B cell (primary cell): ENCODE measurements at regions not wholly inside any gene's neighbourhood (a gene's known extent, or its start where the extent isn't known, plus 50 kb on each side); places are given as distances from the start of the nearest gene placed in this dataset.

Experiments
- ATAC-seq: fragments of 200-7000 bp; cut with Tn5 transposase; one replicate; pipeline ENCODE4 v1.10.0; 2021; ENCODE audit warnings: low read depth, mild to moderate bottlenecking, moderate number of reproducible peaks, moderate library complexity
- CTCF ChIA-PET: fragments of 350-600 bp; sonication (Branson Sonifier 250); formaldehyde crosslinking; loops from one replicate; lab custom pipeline; 2021; ENCODE audit warnings: antibody characterized with exemption, inconsistent platforms; lab: Charles Lee
- POLR2A ChIA-PET: fragments of 350-600 bp; sonication (Branson Sonifier 250); formaldehyde crosslinking; loops from one replicate; lab custom pipeline; 2021; ENCODE audit warnings: antibody characterized with exemption; lab: Charles Lee
- DNase-seq: peaks from one replicate; pipeline ENCODE4 v3.0.0; 2013
- H2AFZ ChIP-seq: 2 replicates; pipeline ENCODE4 v1.6.1; 2012; ENCODE audit warnings: mild to moderate bottlenecking, low read depth, low read length; ENCODE audit not compliant: insufficient read depth, poor library complexity, severe bottlenecking
- H3K27ac ChIP-seq, 2 donors: 1 replicate in 1 of 2; 2 replicates in 1 of 2; pipeline ENCODE4 v1.5.1; 2012 to 2013; ENCODE audit warnings: low read length in 2 of 2, mild to moderate bottlenecking in 2 of 2, moderate library complexity in 1 of 2
- H3K27me3 ChIP-seq, 4 experiments: fragments of 200-600 bp in 1 of 4; sonication (generic) in 1 of 4; replicated peaks in 1 of 4; 1 replicate in 2 of 4; 2 replicates in 2 of 4; pipeline versions ENCODE4 v1.6.1 to v1.7.0; 2013 to 2016; ENCODE audit warnings: low read length in 3 of 4, mild to moderate bottlenecking in 2 of 4, mixed read lengths in 1 of 4, moderate library complexity in 1 of 4; ENCODE audit not compliant: insufficient read depth in 4 of 4, control insufficient read depth in 3 of 4; ENCODE audit errors: control extremely low read depth in 1 of 4
- H3K36me3 ChIP-seq, 2 experiments: replicated peaks in 1 of 2; 1 replicate in 1 of 2; 2 replicates in 1 of 2; pipeline versions ENCODE4 v1.6.1 to v1.7.1; 2013; ENCODE audit warnings: low read length in 1 of 2; ENCODE audit not compliant: insufficient read depth in 2 of 2, control insufficient read depth in 1 of 2; ENCODE audit errors: control extremely low read depth in 1 of 2, extremely low read depth in 1 of 2
- H3K4me1 ChIP-seq, 2 donors: fragments of 200-600 bp in 1 of 2; sonication (generic) in 1 of 2; 1 replicate in 1 of 2; 2 replicates in 1 of 2; pipeline versions ENCODE4 v1.5.1 to v1.6.1; 2013 to 2017; ENCODE audit warnings: low read length in 2 of 2; ENCODE audit not compliant: control insufficient read depth in 2 of 2, insufficient read depth in 2 of 2
- H3K4me2 ChIP-seq: replicated peaks from 2 replicates; pipeline ENCODE3; 2012; ENCODE audit warnings: mild to moderate bottlenecking, low read depth, low read length; ENCODE audit not compliant: poor library complexity, severe bottlenecking
- H3K4me3 ChIP-seq, 5 experiments: fragments of 200-600 bp in 1 of 5; sonication (generic) in 1 of 5; 1 replicate in 3 of 5; 2 replicates in 2 of 5; pipeline versions ENCODE4 v1.5.1 to v1.7.0; 2011 to 2016; ENCODE audit warnings: low read length in 4 of 5, mild to moderate bottlenecking in 4 of 5, low read depth in 2 of 5, control low read depth in 1 of 5, moderate library complexity in 1 of 5; ENCODE audit not compliant: insufficient read depth in 1 of 5; ENCODE audit errors: control extremely low read depth in 1 of 5, extremely low read depth in 1 of 5
- H3K79me2 ChIP-seq: fragments of 200-600 bp; sonication (generic); one replicate; pipeline ENCODE4 v1.6.0; 2016; ENCODE audit warnings: low read length; ENCODE audit not compliant: control insufficient read depth, insufficient read depth
- H3K9ac ChIP-seq: fragments of 200-600 bp; sonication (generic); 2 replicates; pipeline ENCODE4 v1.6.1; 2017; ENCODE audit warnings: mild to moderate bottlenecking, low read length, moderate library complexity
- H3K9me3 ChIP-seq, 3 donors: one replicate each; pipeline versions ENCODE4 v1.6.1 to v1.7.1; 2013; ENCODE audit warnings: low read length in 2 of 3; ENCODE audit not compliant: control insufficient read depth in 2 of 3, insufficient read depth in 1 of 3; ENCODE audit errors: control extremely low read depth in 1 of 3
- H4K20me1 ChIP-seq: 2 replicates; pipeline ENCODE4 v1.6.0; 2012; ENCODE audit warnings: mild to moderate bottlenecking, low read length; ENCODE audit not compliant: insufficient read depth, control insufficient read depth, poor library complexity, severe bottlenecking
- H3K27ac Mint-ChIP-seq: one replicate; pipeline ENCODE4 v1.8.0; 2021; ENCODE audit warnings: mixed read lengths
- H3K27me3 Mint-ChIP-seq: one replicate; pipeline ENCODE4 v1.8.0; 2021; ENCODE audit warnings: mixed read lengths
- H3K4me1 Mint-ChIP-seq: one replicate; pipeline ENCODE4 v1.8.0; 2021; ENCODE audit warnings: mixed read lengths
- H3K4me3 Mint-ChIP-seq: one replicate; pipeline ENCODE4 v1.8.0; 2021; ENCODE audit warnings: mixed read lengths
- H3K9me3 Mint-ChIP-seq: one replicate; pipeline ENCODE4 v1.8.0; 2022; ENCODE audit warnings: mixed read lengths; ENCODE audit not compliant: insufficient read depth
- EZH2 ChIP-seq: IDR thresholded peaks from 2 replicates; pipeline ENCODE4 v1.6.1; 2012; ENCODE audit warnings: borderline replicate concordance, low read depth, mild to moderate bottlenecking, moderate library complexity, low read length; ENCODE audit not compliant: insufficient read depth, poor library complexity, severe bottlenecking
- WGBS: methylation state at CpG from one replicate; pipeline ENCODE4 v1.1.5; 2013; ENCODE audit warnings: missing lambda C conversion rate; ENCODE audit not compliant: insufficient coverage; 5-methylcytosine and 5-hydroxymethylcytosine counted together
- intact Hi-C: fragments of 100-400 bp; cut with micrococcal nuclease; formaldehyde crosslinking; loops from one replicate; pipeline ENCODE4 v1.10.0; 2022
- TF ChIP-seq, protein P1 (sequence below): fragments of 200-600 bp; IDR thresholded peaks from one replicate; pipeline ENCODE4 v1.8.0; 2022; ENCODE audit warnings: antibody characterized with exemption, mild to moderate bottlenecking

DNA sequence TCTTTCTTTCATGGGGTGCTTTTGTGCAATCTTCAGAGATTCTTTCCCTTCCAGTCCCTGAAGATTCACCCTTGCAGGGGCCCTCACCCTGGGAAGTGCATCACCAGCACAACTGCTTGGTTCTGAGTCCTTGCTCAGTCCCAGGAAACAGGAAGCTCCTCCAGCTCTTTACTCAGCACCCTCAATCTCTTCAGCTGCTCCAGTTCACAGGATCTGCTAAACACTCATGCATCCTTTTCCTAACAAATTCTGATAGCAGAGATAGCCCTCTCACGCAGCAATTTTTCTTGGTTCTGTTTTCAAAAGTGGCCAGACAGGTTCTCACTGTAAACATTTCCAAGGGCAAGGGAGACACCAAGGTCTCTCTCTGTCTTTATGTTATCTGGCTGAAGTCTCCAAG, 823.1 kb downstream of the LIG4 start:
- ChIA-PET POLR2A (no interaction called here), CTCF (no interaction called here)
- no peaks in the 10 kb centered on the region for H3K9me3 ChIP-seq
- no peaks in the 10 kb centered on the region for H3K36me3 ChIP-seq
- Mint-ChIP-seq H3K9me3 (no peaks in the 10 kb centered on the region), H3K4me1 (no peaks in the 10 kb centered on the region), H3K27ac (no peak overlapping the region), H3K4me3 (no peak overlapping the region), H3K27me3 (no peaks in the 10 kb centered on the region)
- TF ChIP-seq, protein P1, sequence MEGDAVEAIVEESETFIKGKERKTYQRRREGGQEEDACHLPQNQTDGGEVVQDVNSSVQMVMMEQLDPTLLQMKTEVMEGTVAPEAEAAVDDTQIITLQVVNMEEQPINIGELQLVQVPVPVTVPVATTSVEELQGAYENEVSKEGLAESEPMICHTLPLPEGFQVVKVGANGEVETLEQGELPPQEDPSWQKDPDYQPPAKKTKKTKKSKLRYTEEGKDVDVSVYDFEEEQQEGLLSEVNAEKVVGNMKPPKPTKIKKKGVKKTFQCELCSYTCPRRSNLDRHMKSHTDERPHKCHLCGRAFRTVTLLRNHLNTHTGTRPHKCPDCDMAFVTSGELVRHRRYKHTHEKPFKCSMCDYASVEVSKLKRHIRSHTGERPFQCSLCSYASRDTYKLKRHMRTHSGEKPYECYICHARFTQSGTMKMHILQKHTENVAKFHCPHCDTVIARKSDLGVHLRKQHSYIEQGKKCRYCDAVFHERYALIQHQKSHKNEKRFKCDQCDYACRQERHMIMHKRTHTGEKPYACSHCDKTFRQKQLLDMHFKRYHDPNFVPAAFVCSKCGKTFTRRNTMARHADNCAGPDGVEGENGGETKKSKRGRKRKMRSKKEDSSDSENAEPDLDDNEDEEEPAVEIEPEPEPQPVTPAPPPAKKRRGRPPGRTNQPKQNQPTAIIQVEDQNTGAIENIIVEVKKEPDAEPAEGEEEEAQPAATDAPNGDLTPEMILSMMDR: no peak
- TF ChIP-seq EZH2: no peak
- no peaks in the 10 kb centered on the region for H3K79me2 ChIP-seq
- H2AFZ ChIP-seq: no peak overlapping the region
- no peak overlapping the region for H3K9ac ChIP-seq
- WGBS: 50% methylated on average over 1 of the region's 1 CpG
- no peak overlapping the region for H3K4me3 ChIP-seq
- no peaks in the 10 kb centered on the region for H3K27me3 ChIP-seq
- H3K4me1 ChIP-seq: no peaks in the 10 kb centered on the region
- no peak for ATAC-seq
- no peak for DNase-seq
- no peaks in the 10 kb centered on the region for H4K20me1 ChIP-seq
- no peak overlapping the region for H3K27ac ChIP-seq
- intact Hi-C loops: no loop called here
- no peak overlapping the region for H3K4me2 ChIP-seq

DNA sequence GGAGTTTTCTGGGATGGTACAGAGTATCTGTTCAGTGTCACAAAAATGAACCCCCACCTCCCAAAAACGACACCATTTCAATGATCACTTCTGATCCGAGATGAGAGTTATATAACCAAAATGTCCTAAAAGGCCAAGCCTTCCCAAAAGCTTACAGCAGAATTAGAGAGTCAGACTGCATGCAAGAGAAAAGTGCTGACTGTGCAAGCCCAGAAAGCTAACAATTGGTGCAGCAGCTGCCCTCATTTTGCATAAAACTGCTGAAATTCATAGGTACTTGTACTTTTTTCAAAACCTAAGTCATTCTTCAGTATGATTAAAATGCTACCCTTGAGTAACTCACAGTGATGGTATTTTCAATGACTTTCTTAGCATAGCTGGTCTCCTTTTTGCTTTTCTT, 819.6 kb upstream of the ARGLU1 start:
- H3K4me1 ChIP-seq: no peaks in the 10 kb centered on the region
- DNase-seq (no peak), ATAC-seq (no peak)
- intact Hi-C loops: no loop called here
- H2AFZ ChIP-seq: no peak overlapping the region
- no peaks in the 10 kb centered on the region for H3K27me3 ChIP-seq
- no peaks in the 10 kb centered on the region for H4K20me1 ChIP-seq
- H3K27me3 Mint-ChIP-seq: no peaks in the 10 kb centered on the region
- H3K4me3 ChIP-seq: no peak overlapping the region
- no peaks in the 10 kb centered on the region for H3K9me3 ChIP-seq
- H3K4me1 Mint-ChIP-seq: no peaks in the 10 kb centered on the region
- H3K36me3 ChIP-seq: no peaks in the 10 kb centered on the region
- WGBS: 66% methylated on average over 2 of the region's 2 CpGs
- no peak overlapping the region for H3K4me3 Mint-ChIP-seq
- H3K4me2 ChIP-seq: no peak overlapping the region
- TF ChIP-seq EZH2: no peak
- TF ChIP-seq, protein P1: no peak
- H3K27ac Mint-ChIP-seq: no peak overlapping the region
- H3K9ac ChIP-seq: no peak overlapping the region
- no peaks in the 10 kb centered on the region for H3K79me2 ChIP-seq
- H3K9me3 Mint-ChIP-seq: no peaks in the 10 kb centered on the region
- ChIA-PET POLR2A (no interaction called here), CTCF (no interaction called here)
- H3K27ac ChIP-seq: no peak overlapping the region
